ENCODE measurements at regions not wholly inside any gene's neighbourhood (a gene's known extent, or its start where the extent isn't known, plus 50 kb on each side); places are given as distances from the start of the nearest gene placed in this dataset.
A peak's percentile ranks its signal among the peaks of the same experiment; 100 is the strongest.

- Mint-ChIP-seq H3K4me3 (no peak overlapping the region), H3K9me3 (no peaks in the 10 kb centered on the region), H3K27ac (no peak overlapping the region), H3K36me3 (ENCODE audit: low read depth) (no peaks in the 10 kb centered on the region), H3K27me3 (ENCODE audit: insufficient read depth) (no peaks in the 10 kb centered on the region), H3K4me1 (peaks cover 12% of the 10 kb centered on the region)
- no peaks in the 10 kb centered on the region for H3K27me3 ChIP-seq (ENCODE audit: control insufficient read depth, insufficient read depth, low read length, poor library complexity, severe bottlenecking)
- no peak overlapping the region for H3K27ac ChIP-seq (ENCODE audit: low read depth, low read length)
- H3K4me3 ChIP-seq (ENCODE audit: low read length) = no peak overlapping the region
- no peaks in the 10 kb centered on the region for H3K9me3 ChIP-seq (ENCODE audit: control insufficient read depth, low read length)
- TF ChIP-seq, protein P1, sequence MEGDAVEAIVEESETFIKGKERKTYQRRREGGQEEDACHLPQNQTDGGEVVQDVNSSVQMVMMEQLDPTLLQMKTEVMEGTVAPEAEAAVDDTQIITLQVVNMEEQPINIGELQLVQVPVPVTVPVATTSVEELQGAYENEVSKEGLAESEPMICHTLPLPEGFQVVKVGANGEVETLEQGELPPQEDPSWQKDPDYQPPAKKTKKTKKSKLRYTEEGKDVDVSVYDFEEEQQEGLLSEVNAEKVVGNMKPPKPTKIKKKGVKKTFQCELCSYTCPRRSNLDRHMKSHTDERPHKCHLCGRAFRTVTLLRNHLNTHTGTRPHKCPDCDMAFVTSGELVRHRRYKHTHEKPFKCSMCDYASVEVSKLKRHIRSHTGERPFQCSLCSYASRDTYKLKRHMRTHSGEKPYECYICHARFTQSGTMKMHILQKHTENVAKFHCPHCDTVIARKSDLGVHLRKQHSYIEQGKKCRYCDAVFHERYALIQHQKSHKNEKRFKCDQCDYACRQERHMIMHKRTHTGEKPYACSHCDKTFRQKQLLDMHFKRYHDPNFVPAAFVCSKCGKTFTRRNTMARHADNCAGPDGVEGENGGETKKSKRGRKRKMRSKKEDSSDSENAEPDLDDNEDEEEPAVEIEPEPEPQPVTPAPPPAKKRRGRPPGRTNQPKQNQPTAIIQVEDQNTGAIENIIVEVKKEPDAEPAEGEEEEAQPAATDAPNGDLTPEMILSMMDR (conservative IDR thresholded peaks at IDR 0.05) = peak; percentile 53
- peaks cover 5% of the 10 kb centered on the region for H3K4me1 ChIP-seq (ENCODE audit: control insufficient read depth, insufficient read depth, low read length)
- H3K36me3 ChIP-seq (ENCODE audit: control insufficient read depth, insufficient read depth, low read length) = no peaks in the 10 kb centered on the region
- no peak overlapping the region for H3K9ac ChIP-seq (ENCODE audit: extremely low read depth, low read length, poor library complexity, severe bottlenecking)
- DNase-seq = no peak
- WGBS, 2 experiments (ENCODE audit: insufficient coverage in 1 of 2, insufficient read length in 1 of 2) = 88 to 94% methylated on average over 5 to 8 of the region's 8 CpGs
Measured at GRCh38 chr6:40887079-40887791, 151.8 kb downstream of the UNC5CL start.

DNA sequence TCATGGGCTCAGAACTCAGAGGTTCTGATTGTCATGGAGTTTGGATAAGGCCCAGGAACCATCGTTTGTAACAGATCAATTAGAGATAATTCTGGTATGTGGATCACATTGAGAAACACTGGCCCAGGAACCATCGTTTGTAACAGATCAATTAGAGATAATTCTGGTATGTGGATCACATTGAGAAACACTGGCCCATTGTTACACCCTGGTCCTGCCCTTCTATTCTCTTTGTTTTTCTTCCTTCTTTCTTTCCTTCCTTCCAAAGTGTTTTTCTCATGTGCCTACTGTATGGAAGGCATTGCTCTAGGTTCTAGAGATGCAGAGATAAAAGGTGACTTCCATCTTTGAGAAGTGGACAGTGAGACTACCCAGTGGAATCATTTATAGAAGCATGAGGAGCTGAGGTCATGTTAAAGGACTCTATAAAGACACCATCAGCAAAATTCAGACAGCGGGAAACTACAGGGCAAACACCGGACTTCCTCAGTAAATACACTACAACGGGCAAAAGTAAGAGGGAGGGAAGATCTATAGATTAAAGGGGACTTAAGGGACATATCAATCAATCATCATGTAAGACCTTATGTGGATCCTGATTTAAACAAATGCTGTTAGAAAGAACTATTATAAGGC is 153.8 kb downstream of the UNC5CL start:
- WGBS, 2 experiments (ENCODE audit: insufficient coverage in 1 of 2, insufficient read length in 1 of 2) = 86 to 88% methylated on average over 2 to 5 of the region's 5 CpGs
- Mint-ChIP-seq H3K36me3 (ENCODE audit: low read depth) (no peaks in the 10 kb centered on the region), H3K4me3 (no peak overlapping the region), H3K27me3 (ENCODE audit: insufficient read depth) (peaks cover 2% of the 10 kb centered on the region), H3K27ac (no peak overlapping the region), H3K9me3 (no peaks in the 10 kb centered on the region), H3K4me1 (peaks cover 12% of the 10 kb centered on the region)
- Histone ChIP-seq H3K9ac (ENCODE audit: extremely low read depth, low read length, poor library complexity, severe bottlenecking) (no peak overlapping the region), H3K4me1 (ENCODE audit: control insufficient read depth, insufficient read depth, low read length) (peaks cover 5% of the 10 kb centered on the region), H3K4me3 (ENCODE audit: low read length) (no peak overlapping the region), H3K36me3 (ENCODE audit: control insufficient read depth, insufficient read depth, low read length) (no peaks in the 10 kb centered on the region), H3K27ac (ENCODE audit: low read depth, low read length) (no peak overlapping the region), H3K9me3 (ENCODE audit: control insufficient read depth, low read length) (no peaks in the 10 kb centered on the region), H3K27me3 (ENCODE audit: control insufficient read depth, insufficient read depth, low read length, poor library complexity, severe bottlenecking) (no peaks in the 10 kb centered on the region)
- no peak for DNase-seq
- TF ChIP-seq, protein P1 (conservative IDR thresholded peaks at IDR 0.05) = no peak

GRCh38 chr6:40882323-40882997 is 156.6 kb downstream of the UNC5CL start:
- Mint-ChIP-seq H3K4me3 (no peak overlapping the region), H3K4me1 (peaks cover 5% of the 10 kb centered on the region), H3K36me3 (ENCODE audit: low read depth) (peaks cover 3% of the 10 kb centered on the region), H3K27ac (no peak overlapping the region), H3K27me3 (ENCODE audit: insufficient read depth) (peaks cover 6% of the 10 kb centered on the region), H3K9me3 (peaks cover 13% of the 10 kb centered on the region)
- H3K27me3 ChIP-seq (ENCODE audit: control insufficient read depth, insufficient read depth, low read length, poor library complexity, severe bottlenecking) = no peaks in the 10 kb centered on the region
- no peak overlapping the region for H3K9ac ChIP-seq (ENCODE audit: extremely low read depth, low read length, poor library complexity, severe bottlenecking)
- H3K27ac ChIP-seq (ENCODE audit: low read depth, low read length) = no peak overlapping the region
- TF ChIP-seq, protein P1 (conservative IDR thresholded peaks at IDR 0.05) = no peak
- no peak for DNase-seq
- WGBS, 2 experiments (ENCODE audit: insufficient coverage in 1 of 2, insufficient read length in 1 of 2) = 89 to 100% methylated on average over 1 to 6 of the region's 6 CpGs
- peaks cover 6% of the 10 kb centered on the region for H3K9me3 ChIP-seq (ENCODE audit: control insufficient read depth, low read length)
- no peaks in the 10 kb centered on the region for H3K36me3 ChIP-seq (ENCODE audit: control insufficient read depth, insufficient read depth, low read length)
- no peak overlapping the region for H3K4me3 ChIP-seq (ENCODE audit: low read length)
- H3K4me1 ChIP-seq (ENCODE audit: control insufficient read depth, insufficient read depth, low read length) = no peaks in the 10 kb centered on the region
